DND-41 (cell line): ENCODE measurements at regions not wholly inside any gene's neighbourhood (a gene's known extent, or its start where the extent isn't known, plus 50 kb on each side); places are given as distances from the start of the nearest gene placed in this dataset.

ENCODE experiments used
- ATAC-seq: fragments of 200-7000 bp; cut with Tn5 transposase; 3 replicates; pipeline ENCODE4 v1.9.1; 2021; ENCODE audit warnings: low read depth; ENCODE audit not compliant: insufficient read depth
- DNase-seq: peaks from one replicate; pipeline ENCODE4 v3.0.0-alpha.2; 2020
- H2AFZ ChIP-seq: 2 replicates; pipeline ENCODE4 v1.6.0; 2012; ENCODE audit warnings: low read depth, low read length
- H3K27ac ChIP-seq: 2 replicates; pipeline ENCODE4 v1.5.1; 2012; ENCODE audit warnings: low read length, inconsistent platforms
- H3K27me3 ChIP-seq: fragments of 200-600 bp; sonication (generic); 2 replicates; pipeline ENCODE4 v1.6.0; 2012; ENCODE audit warnings: low read length, mild to moderate bottlenecking, inconsistent platforms; ENCODE audit not compliant: insufficient read depth, poor library complexity
- H3K36me3 ChIP-seq: 2 replicates; pipeline ENCODE4 v1.5.1; 2012; ENCODE audit warnings: low read length, inconsistent platforms; ENCODE audit not compliant: insufficient read depth
- H3K4me1 ChIP-seq: 2 replicates; pipeline ENCODE4 v1.5.1; 2012; ENCODE audit warnings: mild to moderate bottlenecking, low read length; ENCODE audit not compliant: insufficient read depth
- H3K4me2 ChIP-seq: 2 replicates; pipeline ENCODE4 v1.6.0; 2012; ENCODE audit warnings: mild to moderate bottlenecking, moderate library complexity, low read length, inconsistent platforms; ENCODE audit not compliant: insufficient read depth
- H3K4me3 ChIP-seq, 2 experiments: fragments of 200-600 bp in 1 of 2; shearing (Covaris generic) in 1 of 2; 2 replicates each; pipeline ENCODE4 v1.5.1; 2012 to 2016; ENCODE audit warnings: inconsistent platforms in 2 of 2, low read length in 2 of 2, mild to moderate bottlenecking in 2 of 2, low read depth in 1 of 2, moderate library complexity in 1 of 2
- H3K79me2 ChIP-seq: 2 replicates; pipeline ENCODE4 v1.6.0; 2012; ENCODE audit warnings: low read length, inconsistent platforms; ENCODE audit not compliant: insufficient read depth
- H3K9ac ChIP-seq: 2 replicates; pipeline ENCODE4 v1.6.0; 2012; ENCODE audit warnings: low read depth, mild to moderate bottlenecking, inconsistent platforms, low read length, moderate library complexity
- H3K9me3 ChIP-seq: 2 replicates; pipeline ENCODE4 v1.5.1; 2012; ENCODE audit warnings: low read length, moderate library complexity, mild to moderate bottlenecking, inconsistent platforms; ENCODE audit not compliant: insufficient read depth, severe bottlenecking
- H4K20me1 ChIP-seq: 2 replicates; pipeline ENCODE4 v1.6.0; 2012; ENCODE audit warnings: low read length; ENCODE audit not compliant: insufficient read depth
- CTCF ChIP-seq: IDR thresholded peaks from 2 replicates; pipeline ENCODE4 v1.5.1; 2012; ENCODE audit warnings: borderline replicate concordance, low read length, moderate library complexity, mild to moderate bottlenecking; ENCODE audit not compliant: poor library complexity, severe bottlenecking; ENCODE audit errors: extremely low read depth
- EZH2 ChIP-seq: IDR thresholded peaks from 3 replicates; pipeline ENCODE4 v1.6.1; 2012; ENCODE audit warnings: borderline replicate concordance, low read depth, mild to moderate bottlenecking, moderate library complexity, low read length, inconsistent platforms; ENCODE audit not compliant: severe bottlenecking

GRCh38 chr16:89038221-89038721 lies 55.4 kb upstream of the ACSF3 start:
- no peak for TF ChIP-seq CTCF
- TF ChIP-seq EZH2 = no peak
- no peak for DNase-seq
- ATAC-seq = no peak
- H3K79me2 ChIP-seq = no peaks in the 10 kb centered on the region
- H3K4me3 ChIP-seq = no peak overlapping the region
- no peaks in the 10 kb centered on the region for H3K36me3 ChIP-seq
- H3K4me2 ChIP-seq = no peak overlapping the region
- H3K27me3 ChIP-seq = no peaks in the 10 kb centered on the region
- no peak overlapping the region for H2AFZ ChIP-seq
- H3K9ac ChIP-seq = no peak overlapping the region
- no peaks in the 10 kb centered on the region for H3K9me3 ChIP-seq
- no peak overlapping the region for H3K27ac ChIP-seq
- H4K20me1 ChIP-seq = peaks cover 21% of the 10 kb centered on the region
- peaks cover 16% of the 10 kb centered on the region for H3K4me1 ChIP-seq

GRCh38 chr16:89038811-89039735 lies 54.6 kb upstream of the ACSF3 start:
- no peak overlapping the region for H3K4me2 ChIP-seq
- H3K27ac ChIP-seq = no peak overlapping the region
- ATAC-seq (no peak), DNase-seq (no peak)
- TF ChIP-seq EZH2 (no peak), CTCF (no peak)
- peaks cover 8% of the 10 kb centered on the region for H3K4me1 ChIP-seq
- no peaks in the 10 kb centered on the region for H3K27me3 ChIP-seq
- no peak overlapping the region for H3K4me3 ChIP-seq
- H4K20me1 ChIP-seq = peaks cover 25% of the 10 kb centered on the region
- H2AFZ ChIP-seq = no peak overlapping the region
- no peaks in the 10 kb centered on the region for H3K9me3 ChIP-seq
- no peaks in the 10 kb centered on the region for H3K79me2 ChIP-seq
- no peak overlapping the region for H3K9ac ChIP-seq
- H3K36me3 ChIP-seq = no peaks in the 10 kb centered on the region

DNA sequence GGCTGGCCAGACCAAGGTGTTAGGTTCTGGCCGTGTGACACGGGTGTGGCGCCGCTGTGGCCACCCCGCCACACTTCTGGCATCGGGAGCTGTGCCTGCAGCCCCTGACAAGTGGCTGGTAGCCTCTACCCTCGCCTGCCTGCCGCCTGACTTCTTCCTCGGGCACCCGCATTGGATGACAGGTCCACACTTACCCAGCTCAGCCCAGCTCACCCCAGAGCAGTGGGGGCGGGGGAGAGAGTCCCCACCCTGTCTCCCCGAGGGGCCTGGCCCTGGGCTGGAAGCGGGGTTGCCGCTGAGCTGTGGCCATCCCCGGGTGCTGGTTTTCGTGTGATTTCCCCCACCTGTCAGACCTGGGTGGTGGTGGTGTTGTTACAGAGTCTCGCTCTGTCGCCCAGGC lies 53.9 kb upstream of the ACSF3 start:
- Histone ChIP-seq H3K79me2 (no peaks in the 10 kb centered on the region), H3K27me3 (no peaks in the 10 kb centered on the region), H3K4me3 (no peak overlapping the region), H3K27ac (no peak overlapping the region), H4K20me1 (peaks cover 25% of the 10 kb centered on the region), H3K9me3 (no peaks in the 10 kb centered on the region), H3K4me2 (no peak overlapping the region), H3K36me3 (no peaks in the 10 kb centered on the region), H3K4me1 (peaks cover 4% of the 10 kb centered on the region; the same call in 1 of the 2 replicates), H2AFZ (no peak overlapping the region), H3K9ac (no peak overlapping the region)
- TF ChIP-seq CTCF (no peak), EZH2 (no peak)
- no peak for ATAC-seq
- DNase-seq = no peak
